Endothelial cell of umbilical vein (primary cell): ENCODE measurements at regions not wholly inside any gene's neighbourhood (a gene's known extent, or its start where the extent isn't known, plus 50 kb on each side); places are given as distances from the start of the nearest gene placed in this dataset.

Experiments
- EZH2 ChIP-seq: IDR thresholded peaks from 2 replicates; pipeline ENCODE4 v1.6.1; 2012; ENCODE audit warnings: borderline replicate concordance, low read depth, mild to moderate bottlenecking, moderate library complexity, low read length, inconsistent platforms; ENCODE audit not compliant: severe bottlenecking
- JUN ChIP-seq: IDR thresholded peaks from 2 replicates; pipeline ENCODE4 v1.6.1; 2011; ENCODE audit warnings: borderline replicate concordance, low read depth; ENCODE audit not compliant: insufficient read length, insufficient read depth
- POLR2AphosphoS5 ChIP-seq: IDR thresholded peaks from 2 replicates; pipeline ENCODE4 v1.6.1; 2012; ENCODE audit warnings: low read depth, mild to moderate bottlenecking, control low read depth, low read length, moderate library complexity; ENCODE audit not compliant: insufficient read depth
- TF ChIP-seq, protein P1 (sequence below), 2 donors: IDR thresholded peaks; 1 replicate in 1 of 2; 2 replicates in 1 of 2; pipeline ENCODE4 v1.5.1; 2011; ENCODE audit warnings: low read length in 2 of 2, mild to moderate bottlenecking in 2 of 2, moderate library complexity in 2 of 2, control low read depth in 1 of 2, inconsistent platforms in 1 of 2, low read depth in 1 of 2; ENCODE audit not compliant: insufficient read depth in 1 of 2; ENCODE audit errors: extremely low read depth in 1 of 2
- TF ChIP-seq, protein P2 (sequence below): IDR thresholded peaks from 2 replicates; pipeline ENCODE4 v1.6.1; 2011; ENCODE audit not compliant: insufficient read depth, insufficient read length

DNA sequence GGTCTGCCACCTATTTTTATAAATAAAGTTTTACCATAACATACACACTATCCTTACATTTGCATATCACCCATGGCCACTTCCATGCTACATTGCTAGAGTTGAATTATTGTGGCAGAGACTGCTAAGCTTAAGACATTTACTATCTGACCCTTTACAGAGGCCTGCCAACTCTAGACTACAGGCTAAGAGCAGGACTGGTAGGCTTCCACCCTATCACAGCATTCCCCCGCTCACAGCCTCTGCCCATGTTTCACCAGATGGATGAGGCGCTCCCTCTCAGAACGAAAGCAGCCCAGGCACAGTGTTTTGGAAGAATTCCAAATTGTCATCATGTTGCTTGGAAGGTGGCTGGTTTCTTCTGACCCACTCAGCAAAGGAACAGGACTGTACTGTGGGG lies 91.7 kb upstream of the SLC35G4 start:
- TF ChIP-seq EZH2 (no peak), POLR2AphosphoS5 (no peak), JUN (no peak)
- TF ChIP-seq, protein P1, sequence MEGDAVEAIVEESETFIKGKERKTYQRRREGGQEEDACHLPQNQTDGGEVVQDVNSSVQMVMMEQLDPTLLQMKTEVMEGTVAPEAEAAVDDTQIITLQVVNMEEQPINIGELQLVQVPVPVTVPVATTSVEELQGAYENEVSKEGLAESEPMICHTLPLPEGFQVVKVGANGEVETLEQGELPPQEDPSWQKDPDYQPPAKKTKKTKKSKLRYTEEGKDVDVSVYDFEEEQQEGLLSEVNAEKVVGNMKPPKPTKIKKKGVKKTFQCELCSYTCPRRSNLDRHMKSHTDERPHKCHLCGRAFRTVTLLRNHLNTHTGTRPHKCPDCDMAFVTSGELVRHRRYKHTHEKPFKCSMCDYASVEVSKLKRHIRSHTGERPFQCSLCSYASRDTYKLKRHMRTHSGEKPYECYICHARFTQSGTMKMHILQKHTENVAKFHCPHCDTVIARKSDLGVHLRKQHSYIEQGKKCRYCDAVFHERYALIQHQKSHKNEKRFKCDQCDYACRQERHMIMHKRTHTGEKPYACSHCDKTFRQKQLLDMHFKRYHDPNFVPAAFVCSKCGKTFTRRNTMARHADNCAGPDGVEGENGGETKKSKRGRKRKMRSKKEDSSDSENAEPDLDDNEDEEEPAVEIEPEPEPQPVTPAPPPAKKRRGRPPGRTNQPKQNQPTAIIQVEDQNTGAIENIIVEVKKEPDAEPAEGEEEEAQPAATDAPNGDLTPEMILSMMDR (IDR thresholded peaks at IDR 0.05; ENCODE audit: extremely low read depth in 1 of 2, insufficient read depth in 1 of 2, low read depth in 1 of 2, low read length in 2 of 2) = no peak
- TF ChIP-seq, protein P2, sequence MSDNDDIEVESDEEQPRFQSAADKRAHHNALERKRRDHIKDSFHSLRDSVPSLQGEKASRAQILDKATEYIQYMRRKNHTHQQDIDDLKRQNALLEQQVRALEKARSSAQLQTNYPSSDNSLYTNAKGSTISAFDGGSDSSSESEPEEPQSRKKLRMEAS = no peak
